ENCODE measurements at regions not wholly inside any gene's neighbourhood (a gene's known extent, or its start where the extent isn't known, plus 50 kb on each side); places are given as distances from the start of the nearest gene placed in this dataset.

- Histone ChIP-seq H3K79me1 (ENCODE audit: low read length) (no peaks in the 10 kb centered on the region), H3K4me3 (ENCODE audit: low read length) (no peak overlapping the region), H3K23ac (ENCODE audit: low read length) (no peak overlapping the region), H3K4me1 (ENCODE audit: control insufficient read depth, low read depth, low read length) (no peaks in the 10 kb centered on the region), H3K56ac (ENCODE audit: low read length) (no peak overlapping the region), H3K27me3 (ENCODE audit: insufficient read depth, low read length, poor library complexity) (no peaks in the 10 kb centered on the region), H2AK5ac (ENCODE audit: low read length) (no peak overlapping the region), H3K79me2 (ENCODE audit: control insufficient read depth, insufficient read depth, low read length) (no peaks in the 10 kb centered on the region), H4K5ac (ENCODE audit: low read length) (no peak overlapping the region), H3K4me2 (ENCODE audit: low read length) (no peak overlapping the region), H2BK5ac (ENCODE audit: low read length) (no peak overlapping the region), H3K27ac (ENCODE audit: low read depth, low read length) (no peak overlapping the region), H3K4ac (ENCODE audit: low read depth, low read length) (no peak overlapping the region), H3K18ac (ENCODE audit: low read length) (no peak overlapping the region), H3K36me3 (ENCODE audit: control insufficient read depth, insufficient read depth, low read length) (no peaks in the 10 kb centered on the region), H2BK120ac (ENCODE audit: low read depth, low read length) (no peak overlapping the region), H4K8ac (ENCODE audit: low read depth, low read length) (no peak overlapping the region), H3K9ac (ENCODE audit: low read length) (no peak overlapping the region), H2BK15ac (replicated peaks; ENCODE audit: low read depth) (no peak overlapping the region)
- WGBS (ENCODE audit: extremely low coverage, insufficient coverage, low lambda C conversion rate) = no CpG with 5 or more reads among the region's 57 CpGs
- no peak for DNase-seq
Measured at GRCh38 chr7:421136-421991, 98.3 kb downstream of the PDGFA start.

DNA sequence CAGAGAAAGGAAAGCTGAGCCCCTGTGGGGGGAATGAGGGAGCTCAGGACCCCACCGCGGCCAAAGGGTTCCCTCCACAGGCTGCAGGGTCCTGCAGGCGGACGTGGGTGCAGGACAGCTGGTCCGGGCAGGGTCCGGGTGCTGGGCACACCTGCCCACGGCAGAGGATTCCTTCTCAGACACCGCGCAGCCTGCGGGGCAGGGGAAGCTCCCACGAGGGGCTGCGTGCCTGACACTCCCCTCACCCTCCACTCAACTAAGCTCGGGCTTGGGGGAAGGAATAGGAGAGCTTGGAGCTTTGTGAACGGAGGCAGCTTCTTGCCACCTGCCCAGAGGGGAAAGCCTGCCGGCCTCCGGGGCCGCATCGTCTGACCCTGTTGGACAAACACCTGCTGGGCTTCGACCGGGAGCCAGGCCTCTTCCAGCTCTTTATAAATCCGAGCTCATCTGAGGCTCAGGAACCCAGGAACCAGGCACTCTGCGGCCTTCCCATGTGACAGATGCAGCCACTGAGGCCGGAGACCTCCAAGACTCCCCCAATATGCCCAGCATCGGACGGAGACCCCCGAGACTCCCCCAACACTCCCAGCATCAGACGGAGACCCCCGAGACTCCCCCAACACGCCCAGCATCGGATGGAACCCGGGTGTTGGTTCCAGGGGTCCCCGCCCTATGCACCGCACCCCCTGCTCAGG lies 97.3 kb downstream of the PDGFA start:
- no peak for DNase-seq
- no peak overlapping the region for H3K56ac ChIP-seq (ENCODE audit: low read length)
- no peaks in the 10 kb centered on the region for H3K27me3 ChIP-seq (ENCODE audit: insufficient read depth, low read length, poor library complexity)
- no peak overlapping the region for H3K4me2 ChIP-seq (ENCODE audit: low read length)
- no peak overlapping the region for H2BK5ac ChIP-seq (ENCODE audit: low read length)
- H3K36me3 ChIP-seq (ENCODE audit: control insufficient read depth, insufficient read depth, low read length) = no peaks in the 10 kb centered on the region
- no peak overlapping the region for H4K8ac ChIP-seq (ENCODE audit: low read depth, low read length)
- H3K79me1 ChIP-seq (ENCODE audit: low read length) = no peaks in the 10 kb centered on the region
- H3K23ac ChIP-seq (ENCODE audit: low read length) = no peak overlapping the region
- no peak overlapping the region for H2BK15ac ChIP-seq (replicated peaks; ENCODE audit: low read depth)
- no peaks in the 10 kb centered on the region for H3K79me2 ChIP-seq (ENCODE audit: control insufficient read depth, insufficient read depth, low read length)
- no peak overlapping the region for H2AK5ac ChIP-seq (ENCODE audit: low read length)
- H3K18ac ChIP-seq (ENCODE audit: low read length) = no peak overlapping the region
- H3K27ac ChIP-seq (ENCODE audit: low read depth, low read length) = no peak overlapping the region
- WGBS (ENCODE audit: extremely low coverage, insufficient coverage, low lambda C conversion rate) = no CpG with 5 or more reads among the region's 33 CpGs
- no peak overlapping the region for H3K4ac ChIP-seq (ENCODE audit: low read depth, low read length)
- no peak overlapping the region for H2BK120ac ChIP-seq (ENCODE audit: low read depth, low read length)
- H3K4me1 ChIP-seq (ENCODE audit: control insufficient read depth, low read depth, low read length) = no peaks in the 10 kb centered on the region
- no peak overlapping the region for H3K4me3 ChIP-seq (ENCODE audit: low read length)
- no peak overlapping the region for H3K9ac ChIP-seq (ENCODE audit: low read length)
- H4K5ac ChIP-seq (ENCODE audit: low read length) = no peak overlapping the region

DNA sequence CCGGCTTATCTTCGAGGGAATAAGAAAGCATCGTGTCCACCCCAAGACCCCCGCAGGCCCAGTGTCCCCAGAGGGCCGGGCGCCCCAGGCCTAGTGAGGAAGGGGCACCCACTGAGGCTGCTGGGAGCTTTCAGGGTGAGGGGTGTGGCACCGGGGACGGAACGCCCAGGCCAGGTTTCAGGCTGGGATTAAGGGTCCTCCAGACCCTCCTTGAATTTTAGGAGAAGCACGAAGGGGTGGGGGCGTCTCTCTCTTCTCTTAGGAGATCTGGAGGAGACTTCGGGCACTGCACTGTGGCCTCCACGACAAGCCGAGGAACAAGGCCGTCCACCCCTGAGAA lies 96.8 kb downstream of the PDGFA start:
- no peak overlapping the region for H3K4ac ChIP-seq (ENCODE audit: low read depth, low read length)
- H3K4me1 ChIP-seq (ENCODE audit: control insufficient read depth, low read depth, low read length) = no peaks in the 10 kb centered on the region
- H4K5ac ChIP-seq (ENCODE audit: low read length) = no peak overlapping the region
- H3K56ac ChIP-seq (ENCODE audit: low read length) = no peak overlapping the region
- no peak overlapping the region for H2AK5ac ChIP-seq (ENCODE audit: low read length)
- H3K36me3 ChIP-seq (ENCODE audit: control insufficient read depth, insufficient read depth, low read length) = no peaks in the 10 kb centered on the region
- H2BK120ac ChIP-seq (ENCODE audit: low read depth, low read length) = no peak overlapping the region
- no peak overlapping the region for H3K4me2 ChIP-seq (ENCODE audit: low read length)
- no peak for DNase-seq
- no CpG with 5 or more reads among the region's 15 CpGs for WGBS (ENCODE audit: extremely low coverage, insufficient coverage, low lambda C conversion rate)
- no peak overlapping the region for H4K8ac ChIP-seq (ENCODE audit: low read depth, low read length)
- H3K23ac ChIP-seq (ENCODE audit: low read length) = no peak overlapping the region
- H3K9ac ChIP-seq (ENCODE audit: low read length) = no peak overlapping the region
- H3K18ac ChIP-seq (ENCODE audit: low read length) = no peak overlapping the region
- no peak overlapping the region for H3K4me3 ChIP-seq (ENCODE audit: low read length)
- no peaks in the 10 kb centered on the region for H3K79me2 ChIP-seq (ENCODE audit: control insufficient read depth, insufficient read depth, low read length)
- H2BK5ac ChIP-seq (ENCODE audit: low read length) = no peak overlapping the region
- no peaks in the 10 kb centered on the region for H3K27me3 ChIP-seq (ENCODE audit: insufficient read depth, low read length, poor library complexity)
- no peak overlapping the region for H2BK15ac ChIP-seq (replicated peaks; ENCODE audit: low read depth)
- no peak overlapping the region for H3K27ac ChIP-seq (ENCODE audit: low read depth, low read length)
- H3K79me1 ChIP-seq (ENCODE audit: low read length) = no peaks in the 10 kb centered on the region

- no peaks in the 10 kb centered on the region for H3K36me3 ChIP-seq (ENCODE audit: control insufficient read depth, insufficient read depth, low read length)
- no peak overlapping the region for H3K18ac ChIP-seq (ENCODE audit: low read length)
- H2BK15ac ChIP-seq (replicated peaks; ENCODE audit: low read depth) = no peak overlapping the region
- H3K79me2 ChIP-seq (ENCODE audit: control insufficient read depth, insufficient read depth, low read length) = no peaks in the 10 kb centered on the region
- no peak for DNase-seq
- no peak overlapping the region for H4K5ac ChIP-seq (ENCODE audit: low read length)
- H3K23ac ChIP-seq (ENCODE audit: low read length) = no peak overlapping the region
- H3K56ac ChIP-seq (ENCODE audit: low read length) = no peak overlapping the region
- no peak overlapping the region for H4K8ac ChIP-seq (ENCODE audit: low read depth, low read length)
- H2AK5ac ChIP-seq (ENCODE audit: low read length) = no peak overlapping the region
- H3K27me3 ChIP-seq (ENCODE audit: insufficient read depth, low read length, poor library complexity) = no peaks in the 10 kb centered on the region
- H3K79me1 ChIP-seq (ENCODE audit: low read length) = no peaks in the 10 kb centered on the region
- no peak overlapping the region for H2BK5ac ChIP-seq (ENCODE audit: low read length)
- H3K27ac ChIP-seq (ENCODE audit: low read depth, low read length) = no peak overlapping the region
- H3K4ac ChIP-seq (ENCODE audit: low read depth, low read length) = no peak overlapping the region
- no peak overlapping the region for H3K4me2 ChIP-seq (ENCODE audit: low read length)
- H3K4me1 ChIP-seq (ENCODE audit: control insufficient read depth, low read depth, low read length) = no peaks in the 10 kb centered on the region
- H3K4me3 ChIP-seq (ENCODE audit: low read length) = no peak overlapping the region
- H3K9ac ChIP-seq (ENCODE audit: low read length) = no peak overlapping the region
- no CpG with 5 or more reads among the region's 28 CpGs for WGBS (ENCODE audit: extremely low coverage, insufficient coverage, low lambda C conversion rate)
- H2BK120ac ChIP-seq (ENCODE audit: low read depth, low read length) = no peak overlapping the region
Measured at GRCh38 chr7:423312-424260, 96.1 kb downstream of the PDGFA start.

GRCh38 chr7:424301-424935 lies 95.2 kb downstream of the PDGFA start:
- no peak overlapping the region for H3K18ac ChIP-seq (ENCODE audit: low read length)
- H3K79me2 ChIP-seq (ENCODE audit: control insufficient read depth, insufficient read depth, low read length) = no peaks in the 10 kb centered on the region
- no peak overlapping the region for H2BK120ac ChIP-seq (ENCODE audit: low read depth, low read length)
- no peak overlapping the region for H2BK5ac ChIP-seq (ENCODE audit: low read length)
- H3K27ac ChIP-seq (ENCODE audit: low read depth, low read length) = no peak overlapping the region
- H3K4ac ChIP-seq (ENCODE audit: low read depth, low read length) = no peak overlapping the region
- H3K56ac ChIP-seq (ENCODE audit: low read length) = no peak overlapping the region
- H3K23ac ChIP-seq (ENCODE audit: low read length) = no peak overlapping the region
- DNase-seq = no peak
- H2AK5ac ChIP-seq (ENCODE audit: low read length) = no peak overlapping the region
- H3K4me1 ChIP-seq (ENCODE audit: control insufficient read depth, low read depth, low read length) = no peaks in the 10 kb centered on the region
- H4K8ac ChIP-seq (ENCODE audit: low read depth, low read length) = no peak overlapping the region
- no peaks in the 10 kb centered on the region for H3K79me1 ChIP-seq (ENCODE audit: low read length)
- no peak overlapping the region for H4K5ac ChIP-seq (ENCODE audit: low read length)
- no peak overlapping the region for H3K4me2 ChIP-seq (ENCODE audit: low read length)
- no peaks in the 10 kb centered on the region for H3K36me3 ChIP-seq (ENCODE audit: control insufficient read depth, insufficient read depth, low read length)
- no peak overlapping the region for H3K9ac ChIP-seq (ENCODE audit: low read length)
- H2BK15ac ChIP-seq (replicated peaks; ENCODE audit: low read depth) = no peak overlapping the region
- no peak overlapping the region for H3K4me3 ChIP-seq (ENCODE audit: low read length)
- WGBS (ENCODE audit: extremely low coverage, insufficient coverage, low lambda C conversion rate) = no CpG with 5 or more reads among the region's 9 CpGs
- H3K27me3 ChIP-seq (ENCODE audit: insufficient read depth, low read length, poor library complexity) = no peaks in the 10 kb centered on the region
